ENCODE measurements at regions not wholly inside any gene's neighbourhood (a gene's known extent, or its start where the extent isn't known, plus 50 kb on each side); places are given as distances from the start of the nearest gene placed in this dataset.

GRCh38 chr1:239308701-239309333 is 77.6 kb upstream of the CHRM3 start:
- Mint-ChIP-seq H3K4me1 (ENCODE audit: low read depth) (no peaks in the 10 kb centered on the region), H3K4me3 (ENCODE audit: unreplicated experiment) (no peak overlapping the region), H3K27ac (ENCODE audit: unreplicated experiment) (no peak overlapping the region), H3K36me3 (ENCODE audit: low read depth) (no peaks in the 10 kb centered on the region), H3K27me3 (ENCODE audit: low read depth) (peaks cover 16% of the 10 kb centered on the region), H3K9me3 (ENCODE audit: low read depth) (no peaks in the 10 kb centered on the region)
- DNase-seq (ENCODE audit: low spot score): no peak
- TF ChIP-seq CTCF (IDR thresholded peaks at IDR 0.05): peak; percentile 77

GRCh38 chr1:239307886-239308285 is 78.5 kb upstream of the CHRM3 start:
- Mint-ChIP-seq H3K4me3 (ENCODE audit: unreplicated experiment) (no peak overlapping the region), H3K36me3 (ENCODE audit: low read depth) (no peaks in the 10 kb centered on the region), H3K9me3 (ENCODE audit: low read depth) (no peaks in the 10 kb centered on the region), H3K27ac (ENCODE audit: unreplicated experiment) (no peak overlapping the region), H3K27me3 (ENCODE audit: low read depth) (peaks cover 16% of the 10 kb centered on the region), H3K4me1 (ENCODE audit: low read depth) (no peaks in the 10 kb centered on the region)
- DNase-seq (ENCODE audit: low spot score): no peak
- no peak for TF ChIP-seq CTCF (IDR thresholded peaks at IDR 0.05)

GRCh38 chr1:239306426-239306825 is 79.9 kb upstream of the CHRM3 start:
- peaks cover 18% of the 10 kb centered on the region for H3K27me3 Mint-ChIP-seq (ENCODE audit: low read depth)
- DNase-seq (ENCODE audit: low spot score): no peak
- H3K4me1 Mint-ChIP-seq (ENCODE audit: low read depth): no peaks in the 10 kb centered on the region
- H3K9me3 Mint-ChIP-seq (ENCODE audit: low read depth): no peaks in the 10 kb centered on the region
- no peak overlapping the region for H3K4me3 Mint-ChIP-seq (ENCODE audit: unreplicated experiment)
- H3K36me3 Mint-ChIP-seq (ENCODE audit: low read depth): no peaks in the 10 kb centered on the region
- H3K27ac Mint-ChIP-seq (ENCODE audit: unreplicated experiment): no peak overlapping the region
- no peak for TF ChIP-seq CTCF (IDR thresholded peaks at IDR 0.05)

GRCh38 chr1:239303289-239303688 is 83.1 kb upstream of the CHRM3 start:
- H3K36me3 Mint-ChIP-seq (ENCODE audit: low read depth): no peaks in the 10 kb centered on the region

GRCh38 chr1:239302696-239303095 is 83.7 kb upstream of the CHRM3 start:
- Mint-ChIP-seq H3K27me3 (ENCODE audit: low read depth) (peaks cover 19% of the 10 kb centered on the region), H3K36me3 (ENCODE audit: low read depth) (no peaks in the 10 kb centered on the region), H3K9me3 (ENCODE audit: low read depth) (no peaks in the 10 kb centered on the region), H3K27ac (ENCODE audit: unreplicated experiment) (no peak overlapping the region), H3K4me1 (ENCODE audit: low read depth) (no peaks in the 10 kb centered on the region), H3K4me3 (ENCODE audit: unreplicated experiment) (no peak overlapping the region)
- no peak for TF ChIP-seq CTCF (IDR thresholded peaks at IDR 0.05)
- no peak for DNase-seq (ENCODE audit: low spot score)

More at GRCh38 chr1:239303289-239303688, 83.1 kb upstream of the CHRM3 start:
- H3K27ac Mint-ChIP-seq (ENCODE audit: unreplicated experiment): no peak overlapping the region
- no peak overlapping the region for H3K4me3 Mint-ChIP-seq (ENCODE audit: unreplicated experiment)
- no peaks in the 10 kb centered on the region for H3K4me1 Mint-ChIP-seq (ENCODE audit: low read depth)
- TF ChIP-seq CTCF (IDR thresholded peaks at IDR 0.05): no peak
- DNase-seq (ENCODE audit: low spot score): no peak
- H3K9me3 Mint-ChIP-seq (ENCODE audit: low read depth): no peaks in the 10 kb centered on the region
- peaks cover 19% of the 10 kb centered on the region for H3K27me3 Mint-ChIP-seq (ENCODE audit: low read depth)

Measured in chondrocyte (in vitro differentiated cells).